GM23338 (cell line): ENCODE measurements at regions not wholly inside any gene's neighbourhood (a gene's known extent, or its start where the extent isn't known, plus 50 kb on each side); places are given as distances from the start of the nearest gene placed in this dataset.

ENCODE experiments used
- EZH2 ChIP-seq: fragments of 200-600 bp; sonication (generic); IDR thresholded peaks from one replicate; pipeline ENCODE4 v1.8.0; 2017; ENCODE audit warnings: antibody characterized with exemption, mild to moderate bottlenecking, low read depth; ENCODE audit not compliant: unreplicated experiment
- POLR2AphosphoS5 ChIP-seq: IDR thresholded peaks from 2 replicates; pipeline ENCODE4 v1.6.1; 2016; ENCODE audit warnings: antibody characterized with exemption, low read depth
- TF ChIP-seq, protein P1 (sequence below), 2 experiments: fragments of 200-600 bp in 1 of 2; sonication (generic) in 1 of 2; conservative IDR thresholded peaks; 2 replicates each; pipeline versions ENCODE4 v1.5.1 to v1.6.1; 2016 to 2017; ENCODE audit warnings: antibody characterized with exemption in 2 of 2, low read depth in 2 of 2, mild to moderate bottlenecking in 2 of 2, moderate library complexity in 1 of 2
- TF ChIP-seq, protein P2 (sequence below): IDR thresholded peaks from one replicate; pipeline ENCODE4 v1.6.1; 2018; ENCODE audit warnings: antibody characterized with exemption; ENCODE audit not compliant: unreplicated experiment

DNA sequence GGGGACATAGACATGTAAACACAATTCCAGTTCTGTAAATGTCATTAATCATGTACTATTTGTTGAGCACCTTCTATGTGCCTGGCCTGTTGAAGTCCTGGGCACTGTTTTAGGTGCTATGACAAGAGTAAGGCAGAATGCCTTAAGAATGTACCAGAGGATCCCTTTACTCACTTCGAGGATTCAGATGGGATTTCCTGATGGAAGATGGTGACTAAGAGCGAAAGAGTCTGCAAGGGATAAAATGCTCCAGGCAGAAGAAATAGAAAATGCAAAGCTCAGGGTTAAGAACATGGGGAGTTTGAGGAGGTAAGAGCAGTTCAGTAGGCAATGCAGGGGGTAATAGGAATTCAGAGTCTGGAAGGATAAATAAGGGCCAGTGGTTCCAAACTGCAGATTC is 671.3 kb upstream of the TBX3 start:
- no peak for TF ChIP-seq EZH2
- TF ChIP-seq, protein P1, sequence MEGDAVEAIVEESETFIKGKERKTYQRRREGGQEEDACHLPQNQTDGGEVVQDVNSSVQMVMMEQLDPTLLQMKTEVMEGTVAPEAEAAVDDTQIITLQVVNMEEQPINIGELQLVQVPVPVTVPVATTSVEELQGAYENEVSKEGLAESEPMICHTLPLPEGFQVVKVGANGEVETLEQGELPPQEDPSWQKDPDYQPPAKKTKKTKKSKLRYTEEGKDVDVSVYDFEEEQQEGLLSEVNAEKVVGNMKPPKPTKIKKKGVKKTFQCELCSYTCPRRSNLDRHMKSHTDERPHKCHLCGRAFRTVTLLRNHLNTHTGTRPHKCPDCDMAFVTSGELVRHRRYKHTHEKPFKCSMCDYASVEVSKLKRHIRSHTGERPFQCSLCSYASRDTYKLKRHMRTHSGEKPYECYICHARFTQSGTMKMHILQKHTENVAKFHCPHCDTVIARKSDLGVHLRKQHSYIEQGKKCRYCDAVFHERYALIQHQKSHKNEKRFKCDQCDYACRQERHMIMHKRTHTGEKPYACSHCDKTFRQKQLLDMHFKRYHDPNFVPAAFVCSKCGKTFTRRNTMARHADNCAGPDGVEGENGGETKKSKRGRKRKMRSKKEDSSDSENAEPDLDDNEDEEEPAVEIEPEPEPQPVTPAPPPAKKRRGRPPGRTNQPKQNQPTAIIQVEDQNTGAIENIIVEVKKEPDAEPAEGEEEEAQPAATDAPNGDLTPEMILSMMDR (conservative IDR thresholded peaks at IDR 0.05; ENCODE audit: low read depth in 2 of 2): no peak
- TF ChIP-seq POLR2AphosphoS5: no peak
- TF ChIP-seq, protein P2, sequence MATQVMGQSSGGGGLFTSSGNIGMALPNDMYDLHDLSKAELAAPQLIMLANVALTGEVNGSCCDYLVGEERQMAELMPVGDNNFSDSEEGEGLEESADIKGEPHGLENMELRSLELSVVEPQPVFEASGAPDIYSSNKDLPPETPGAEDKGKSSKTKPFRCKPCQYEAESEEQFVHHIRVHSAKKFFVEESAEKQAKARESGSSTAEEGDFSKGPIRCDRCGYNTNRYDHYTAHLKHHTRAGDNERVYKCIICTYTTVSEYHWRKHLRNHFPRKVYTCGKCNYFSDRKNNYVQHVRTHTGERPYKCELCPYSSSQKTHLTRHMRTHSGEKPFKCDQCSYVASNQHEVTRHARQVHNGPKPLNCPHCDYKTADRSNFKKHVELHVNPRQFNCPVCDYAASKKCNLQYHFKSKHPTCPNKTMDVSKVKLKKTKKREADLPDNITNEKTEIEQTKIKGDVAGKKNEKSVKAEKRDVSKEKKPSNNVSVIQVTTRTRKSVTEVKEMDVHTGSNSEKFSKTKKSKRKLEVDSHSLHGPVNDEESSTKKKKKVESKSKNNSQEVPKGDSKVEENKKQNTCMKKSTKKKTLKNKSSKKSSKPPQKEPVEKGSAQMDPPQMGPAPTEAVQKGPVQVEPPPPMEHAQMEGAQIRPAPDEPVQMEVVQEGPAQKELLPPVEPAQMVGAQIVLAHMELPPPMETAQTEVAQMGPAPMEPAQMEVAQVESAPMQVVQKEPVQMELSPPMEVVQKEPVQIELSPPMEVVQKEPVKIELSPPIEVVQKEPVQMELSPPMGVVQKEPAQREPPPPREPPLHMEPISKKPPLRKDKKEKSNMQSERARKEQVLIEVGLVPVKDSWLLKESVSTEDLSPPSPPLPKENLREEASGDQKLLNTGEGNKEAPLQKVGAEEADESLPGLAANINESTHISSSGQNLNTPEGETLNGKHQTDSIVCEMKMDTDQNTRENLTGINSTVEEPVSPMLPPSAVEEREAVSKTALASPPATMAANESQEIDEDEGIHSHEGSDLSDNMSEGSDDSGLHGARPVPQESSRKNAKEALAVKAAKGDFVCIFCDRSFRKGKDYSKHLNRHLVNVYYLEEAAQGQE: no peak
